WTC11 (cell line): ENCODE measurements at regions not wholly inside any gene's neighbourhood (a gene's known extent, or its start where the extent isn't known, plus 50 kb on each side); places are given as distances from the start of the nearest gene placed in this dataset.

Experiments
- ATAC-seq: fragments of 200-7000 bp; cut with Tn5 transposase; 2 replicates; pipeline ENCODE4 v1.10.0; 2021; ENCODE audit warnings: mild to moderate bottlenecking, moderate library complexity
- CTCF ChIA-PET: fragments of 300-600 bp; sonication (Branson Sonifier 250); formaldehyde crosslinking; loops from one replicate; lab custom pipeline; 2021; ENCODE audit warnings: antibody characterized with exemption; lab: Charles Lee
- POLR2A ChIA-PET: fragments of 350-600 bp; sonication (Branson Sonifier 250); formaldehyde crosslinking; loops from one replicate; lab custom pipeline; 2021; ENCODE audit warnings: antibody characterized with exemption; lab: Charles Lee
- DNase-seq: peaks from one replicate; pipeline ENCODE4 v3.0.0; 2021; ENCODE audit warnings: low spot score
- H3K27ac Mint-ChIP-seq: 2 replicates; pipeline ENCODE4 v1.8.0; 2021; ENCODE audit warnings: mixed read lengths
- H3K27me3 Mint-ChIP-seq: 2 replicates; pipeline ENCODE4 v1.8.0; 2021; ENCODE audit warnings: low read depth, mild to moderate bottlenecking, moderate library complexity, mixed read lengths
- H3K36me3 Mint-ChIP-seq: 2 replicates; pipeline ENCODE4 v1.8.0; 2021; ENCODE audit warnings: mixed read lengths
- H3K4me1 Mint-ChIP-seq: 2 replicates; pipeline ENCODE4 v1.8.0; 2022; ENCODE audit warnings: mixed read lengths
- H3K4me3 Mint-ChIP-seq: 2 replicates; pipeline ENCODE4 v1.8.0; 2021; ENCODE audit warnings: mild to moderate bottlenecking, moderate library complexity, mixed read lengths
- H3K9me3 Mint-ChIP-seq: 2 replicates; pipeline ENCODE4 v1.8.0; 2021; ENCODE audit warnings: mixed read lengths
- CBFB ChIP-seq: sonication (generic); formaldehyde crosslinking; IDR thresholded peaks from 2 replicates; pipeline ENCODE4 v1.8.1; 2022; ENCODE audit warnings: mild to moderate bottlenecking, low read depth, missing genetic modification reagents
- CREB1 ChIP-seq: sonication (generic); formaldehyde crosslinking; IDR thresholded peaks from 2 replicates; pipeline ENCODE4 v1.8.0; 2023; ENCODE audit warnings: mild to moderate bottlenecking, missing genetic modification reagents
- CREM ChIP-seq: sonication (generic); formaldehyde crosslinking; IDR thresholded peaks from 2 replicates; pipeline ENCODE4 v1.8.1; 2022; ENCODE audit warnings: mild to moderate bottlenecking, missing genetic modification reagents, moderate library complexity
- EMX1 ChIP-seq: fragments of 250-450 bp; sonication (Bioruptor Pico); IDR thresholded peaks from 2 replicates; pipeline ENCODE4 v1.8.0; 2021; ENCODE audit warnings: mild to moderate bottlenecking
- FOXP1 ChIP-seq: sonication (generic); formaldehyde crosslinking; IDR thresholded peaks from 2 replicates; pipeline ENCODE4 v1.8.0; 2022; ENCODE audit warnings: missing genetic modification reagents, mild to moderate bottlenecking, moderate library complexity, borderline replicate concordance
- GABPB1 ChIP-seq: sonication (generic); formaldehyde crosslinking; IDR thresholded peaks from 2 replicates; pipeline ENCODE4 v1.8.1; 2023; ENCODE audit warnings: mild to moderate bottlenecking, missing genetic modification reagents
- GTF2I ChIP-seq: fragments of 250-450 bp; sonication (Bioruptor Pico); conservative IDR thresholded peaks from 2 replicates; pipeline ENCODE4 v1.4.0; 2021; ENCODE audit warnings: mild to moderate bottlenecking
- IRF2 ChIP-seq: sonication (generic); formaldehyde crosslinking; IDR thresholded peaks from 2 replicates; pipeline ENCODE4 v1.8.0; 2022; ENCODE audit warnings: low read depth, missing genetic modification reagents, borderline replicate concordance
- NFATC4 ChIP-seq: fragments of 250-450 bp; sonication (Bioruptor Pico); IDR thresholded peaks from 2 replicates; pipeline ENCODE4 v1.9.0; 2021; ENCODE audit warnings: mild to moderate bottlenecking
- SMAD4 ChIP-seq: sonication (generic); formaldehyde crosslinking; IDR thresholded peaks from 2 replicates; pipeline ENCODE4 v1.8.0; 2022; ENCODE audit warnings: mild to moderate bottlenecking, missing genetic modification reagents
- TP53 ChIP-seq: sonication (generic); formaldehyde crosslinking; IDR thresholded peaks from 2 replicates; pipeline ENCODE4 v1.8.1; 2023; ENCODE audit warnings: mild to moderate bottlenecking, missing genetic modification reagents
- ZNF121 ChIP-seq: sonication (generic); formaldehyde crosslinking; IDR thresholded peaks from 2 replicates; pipeline ENCODE4 v1.8.0; 2023; ENCODE audit warnings: missing genetic modification reagents
- ZNF423 ChIP-seq: fragments of 250-450 bp; sonication (Bioruptor Pico); IDR thresholded peaks from 2 replicates; pipeline ENCODE4 v2.1.2; 2022; ENCODE audit warnings: mild to moderate bottlenecking, moderate library complexity
- TF ChIP-seq, protein P1 (sequence below): sonication (generic); formaldehyde crosslinking; IDR thresholded peaks from 2 replicates; pipeline ENCODE4 v1.8.1; 2022; ENCODE audit warnings: mild to moderate bottlenecking, missing genetic modification reagents, moderate library complexity, borderline replicate concordance
- TF ChIP-seq, protein P2 (sequence below): fragments of 250-450 bp; sonication (Bioruptor Pico); IDR thresholded peaks from 2 replicates; pipeline ENCODE4 v2.1.2; 2022; ENCODE audit warnings: mild to moderate bottlenecking, moderate library complexity
- TF ChIP-seq, protein P3 (sequence below): sonication (generic); formaldehyde crosslinking; IDR thresholded peaks from 2 replicates; pipeline ENCODE4 v1.8.0; 2022; ENCODE audit warnings: mild to moderate bottlenecking, missing genetic modification reagents
- TF ChIP-seq, protein P4 (sequence below): sonication (generic); formaldehyde crosslinking; IDR thresholded peaks from 2 replicates; pipeline ENCODE4 v1.8.0; 2022; ENCODE audit warnings: mild to moderate bottlenecking, missing genetic modification reagents
- TF ChIP-seq, protein P5 (sequence below): fragments of 250-450 bp; sonication (Bioruptor Pico); IDR thresholded peaks from 2 replicates; pipeline ENCODE4 v1.9.0; 2021; ENCODE audit warnings: mild to moderate bottlenecking
- TF ChIP-seq, protein P6 (sequence below): sonication (generic); formaldehyde crosslinking; IDR thresholded peaks from 2 replicates; pipeline ENCODE4 v1.8.1; 2023; ENCODE audit warnings: mild to moderate bottlenecking, missing genetic modification reagents, borderline replicate concordance
- TF ChIP-seq, protein P7 (sequence below): fragments of 200-600 bp; IDR thresholded peaks from 2 replicates; pipeline ENCODE4 v1.8.0; 2022; ENCODE audit warnings: antibody characterized with exemption

DNA sequence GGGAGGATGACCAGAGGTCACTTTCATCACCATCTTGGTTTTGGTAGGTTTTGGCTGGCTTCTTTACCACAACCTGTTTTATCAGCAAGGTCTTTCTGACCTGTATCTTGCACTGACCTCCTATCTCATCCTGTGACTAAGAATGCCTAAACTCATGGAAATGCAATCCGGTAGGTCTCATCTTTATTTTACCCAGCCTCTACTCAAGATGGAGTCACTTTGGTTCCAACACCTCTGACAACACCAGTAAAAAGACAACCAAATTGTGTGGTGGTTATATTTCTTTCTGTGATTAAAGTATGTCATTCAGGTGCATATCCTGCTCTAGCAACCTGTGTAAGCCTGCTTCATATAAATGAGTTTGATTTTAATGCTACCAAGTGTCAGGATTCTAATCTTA is 636.7 kb downstream of the PCDH7 start:
- Mint-ChIP-seq H3K9me3 (peaks cover 11% of the 10 kb centered on the region), H3K4me3 (no peak overlapping the region), H3K36me3 (no peaks in the 10 kb centered on the region), H3K27ac (no peak overlapping the region), H3K4me1 (no peaks in the 10 kb centered on the region), H3K27me3 (no peaks in the 10 kb centered on the region)
- DNase-seq (no peak), ATAC-seq (no peak)
- POLR2A ChIA-PET = no interaction called here
- TF ChIP-seq, protein P1, sequence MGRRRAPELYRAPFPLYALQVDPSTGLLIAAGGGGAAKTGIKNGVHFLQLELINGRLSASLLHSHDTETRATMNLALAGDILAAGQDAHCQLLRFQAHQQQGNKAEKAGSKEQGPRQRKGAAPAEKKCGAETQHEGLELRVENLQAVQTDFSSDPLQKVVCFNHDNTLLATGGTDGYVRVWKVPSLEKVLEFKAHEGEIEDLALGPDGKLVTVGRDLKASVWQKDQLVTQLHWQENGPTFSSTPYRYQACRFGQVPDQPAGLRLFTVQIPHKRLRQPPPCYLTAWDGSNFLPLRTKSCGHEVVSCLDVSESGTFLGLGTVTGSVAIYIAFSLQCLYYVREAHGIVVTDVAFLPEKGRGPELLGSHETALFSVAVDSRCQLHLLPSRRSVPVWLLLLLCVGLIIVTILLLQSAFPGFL (CRISPR knock-in tag) = no peak
- TF ChIP-seq FOXP1 (CRISPR knock-in tag) (no peak), SMAD4 (CRISPR knock-in tag) (no peak), ZNF121 (CRISPR knock-in tag) (no peak), EMX1 (no peak), TP53 (CRISPR knock-in tag) (no peak), CREM (CRISPR knock-in tag) (no peak), CBFB (CRISPR knock-in tag) (no peak), ZNF423 (no peak), IRF2 (CRISPR knock-in tag) (no peak), GABPB1 (CRISPR knock-in tag) (no peak), GTF2I (CRISPR knock-in tag) (no peak), CREB1 (CRISPR knock-in tag) (no peak), NFATC4 (CRISPR knock-in tag) (no peak)
- TF ChIP-seq, protein P2, sequence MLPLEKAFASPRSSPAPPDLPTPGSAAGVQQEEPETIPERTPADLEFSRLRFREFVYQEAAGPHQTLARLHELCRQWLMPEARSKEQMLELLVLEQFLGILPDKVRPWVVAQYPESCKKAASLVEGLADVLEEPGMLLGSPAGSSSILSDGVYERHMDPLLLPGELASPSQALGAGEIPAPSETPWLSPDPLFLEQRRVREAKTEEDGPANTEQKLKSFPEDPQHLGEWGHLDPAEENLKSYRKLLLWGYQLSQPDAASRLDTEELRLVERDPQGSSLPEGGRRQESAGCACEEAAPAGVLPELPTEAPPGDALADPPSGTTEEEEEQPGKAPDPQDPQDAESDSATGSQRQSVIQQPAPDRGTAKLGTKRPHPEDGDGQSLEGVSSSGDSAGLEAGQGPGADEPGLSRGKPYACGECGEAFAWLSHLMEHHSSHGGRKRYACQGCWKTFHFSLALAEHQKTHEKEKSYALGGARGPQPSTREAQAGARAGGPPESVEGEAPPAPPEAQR (CRISPR knock-in tag) = no peak
- TF ChIP-seq, protein P3, sequence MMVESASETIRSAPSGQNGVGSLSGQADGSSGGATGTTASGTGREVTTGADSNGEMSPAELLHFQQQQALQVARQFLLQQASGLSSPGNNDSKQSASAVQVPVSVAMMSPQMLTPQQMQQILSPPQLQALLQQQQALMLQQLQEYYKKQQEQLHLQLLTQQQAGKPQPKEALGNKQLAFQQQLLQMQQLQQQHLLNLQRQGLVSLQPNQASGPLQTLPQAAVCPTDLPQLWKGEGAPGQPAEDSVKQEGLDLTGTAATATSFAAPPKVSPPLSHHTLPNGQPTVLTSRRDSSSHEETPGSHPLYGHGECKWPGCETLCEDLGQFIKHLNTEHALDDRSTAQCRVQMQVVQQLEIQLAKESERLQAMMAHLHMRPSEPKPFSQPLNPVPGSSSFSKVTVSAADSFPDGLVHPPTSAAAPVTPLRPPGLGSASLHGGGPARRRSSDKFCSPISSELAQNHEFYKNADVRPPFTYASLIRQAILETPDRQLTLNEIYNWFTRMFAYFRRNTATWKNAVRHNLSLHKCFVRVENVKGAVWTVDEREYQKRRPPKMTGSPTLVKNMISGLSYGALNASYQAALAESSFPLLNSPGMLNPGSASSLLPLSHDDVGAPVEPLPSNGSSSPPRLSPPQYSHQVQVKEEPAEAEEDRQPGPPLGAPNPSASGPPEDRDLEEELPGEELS (CRISPR knock-in tag) = no peak
- TF ChIP-seq, protein P4, sequence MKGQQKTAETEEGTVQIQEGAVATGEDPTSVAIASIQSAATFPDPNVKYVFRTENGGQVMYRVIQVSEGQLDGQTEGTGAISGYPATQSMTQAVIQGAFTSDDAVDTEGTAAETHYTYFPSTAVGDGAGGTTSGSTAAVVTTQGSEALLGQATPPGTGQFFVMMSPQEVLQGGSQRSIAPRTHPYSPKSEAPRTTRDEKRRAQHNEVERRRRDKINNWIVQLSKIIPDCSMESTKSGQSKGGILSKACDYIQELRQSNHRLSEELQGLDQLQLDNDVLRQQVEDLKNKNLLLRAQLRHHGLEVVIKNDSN = no peak
- TF ChIP-seq, protein P5, sequence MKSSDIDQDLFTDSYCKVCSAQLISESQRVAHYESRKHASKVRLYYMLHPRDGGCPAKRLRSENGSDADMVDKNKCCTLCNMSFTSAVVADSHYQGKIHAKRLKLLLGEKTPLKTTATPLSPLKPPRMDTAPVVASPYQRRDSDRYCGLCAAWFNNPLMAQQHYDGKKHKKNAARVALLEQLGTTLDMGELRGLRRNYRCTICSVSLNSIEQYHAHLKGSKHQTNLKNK (CRISPR knock-in tag) = no peak
- TF ChIP-seq, protein P6, sequence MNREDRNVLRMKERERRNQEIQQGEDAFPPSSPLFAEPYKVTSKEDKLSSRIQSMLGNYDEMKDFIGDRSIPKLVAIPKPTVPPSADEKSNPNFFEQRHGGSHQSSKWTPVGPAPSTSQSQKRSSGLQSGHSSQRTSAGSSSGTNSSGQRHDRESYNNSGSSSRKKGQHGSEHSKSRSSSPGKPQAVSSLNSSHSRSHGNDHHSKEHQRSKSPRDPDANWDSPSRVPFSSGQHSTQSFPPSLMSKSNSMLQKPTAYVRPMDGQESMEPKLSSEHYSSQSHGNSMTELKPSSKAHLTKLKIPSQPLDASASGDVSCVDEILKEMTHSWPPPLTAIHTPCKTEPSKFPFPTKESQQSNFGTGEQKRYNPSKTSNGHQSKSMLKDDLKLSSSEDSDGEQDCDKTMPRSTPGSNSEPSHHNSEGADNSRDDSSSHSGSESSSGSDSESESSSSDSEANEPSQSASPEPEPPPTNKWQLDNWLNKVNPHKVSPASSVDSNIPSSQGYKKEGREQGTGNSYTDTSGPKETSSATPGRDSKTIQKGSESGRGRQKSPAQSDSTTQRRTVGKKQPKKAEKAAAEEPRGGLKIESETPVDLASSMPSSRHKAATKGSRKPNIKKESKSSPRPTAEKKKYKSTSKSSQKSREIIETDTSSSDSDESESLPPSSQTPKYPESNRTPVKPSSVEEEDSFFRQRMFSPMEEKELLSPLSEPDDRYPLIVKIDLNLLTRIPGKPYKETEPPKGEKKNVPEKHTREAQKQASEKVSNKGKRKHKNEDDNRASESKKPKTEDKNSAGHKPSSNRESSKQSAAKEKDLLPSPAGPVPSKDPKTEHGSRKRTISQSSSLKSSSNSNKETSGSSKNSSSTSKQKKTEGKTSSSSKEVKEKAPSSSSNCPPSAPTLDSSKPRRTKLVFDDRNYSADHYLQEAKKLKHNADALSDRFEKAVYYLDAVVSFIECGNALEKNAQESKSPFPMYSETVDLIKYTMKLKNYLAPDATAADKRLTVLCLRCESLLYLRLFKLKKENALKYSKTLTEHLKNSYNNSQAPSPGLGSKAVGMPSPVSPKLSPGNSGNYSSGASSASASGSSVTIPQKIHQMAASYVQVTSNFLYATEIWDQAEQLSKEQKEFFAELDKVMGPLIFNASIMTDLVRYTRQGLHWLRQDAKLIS = no peak
- TF ChIP-seq, protein P7, sequence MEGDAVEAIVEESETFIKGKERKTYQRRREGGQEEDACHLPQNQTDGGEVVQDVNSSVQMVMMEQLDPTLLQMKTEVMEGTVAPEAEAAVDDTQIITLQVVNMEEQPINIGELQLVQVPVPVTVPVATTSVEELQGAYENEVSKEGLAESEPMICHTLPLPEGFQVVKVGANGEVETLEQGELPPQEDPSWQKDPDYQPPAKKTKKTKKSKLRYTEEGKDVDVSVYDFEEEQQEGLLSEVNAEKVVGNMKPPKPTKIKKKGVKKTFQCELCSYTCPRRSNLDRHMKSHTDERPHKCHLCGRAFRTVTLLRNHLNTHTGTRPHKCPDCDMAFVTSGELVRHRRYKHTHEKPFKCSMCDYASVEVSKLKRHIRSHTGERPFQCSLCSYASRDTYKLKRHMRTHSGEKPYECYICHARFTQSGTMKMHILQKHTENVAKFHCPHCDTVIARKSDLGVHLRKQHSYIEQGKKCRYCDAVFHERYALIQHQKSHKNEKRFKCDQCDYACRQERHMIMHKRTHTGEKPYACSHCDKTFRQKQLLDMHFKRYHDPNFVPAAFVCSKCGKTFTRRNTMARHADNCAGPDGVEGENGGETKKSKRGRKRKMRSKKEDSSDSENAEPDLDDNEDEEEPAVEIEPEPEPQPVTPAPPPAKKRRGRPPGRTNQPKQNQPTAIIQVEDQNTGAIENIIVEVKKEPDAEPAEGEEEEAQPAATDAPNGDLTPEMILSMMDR = no peak
- CTCF ChIA-PET = no interaction called here
